Liver (tissue), 3 donors: ENCODE measurements at regions not wholly inside any gene's neighbourhood (a gene's known extent, or its start where the extent isn't known, plus 50 kb on each side); places are given as distances from the start of the nearest gene placed in this dataset.

Experiments used
- ATF3 ChIP-seq: IDR thresholded peaks from 2 replicates; pipeline ENCODE4 v1.6.1; 2016; ENCODE audit warnings: antibody characterized with exemption
- CTCF ChIP-seq: fragments of 150-350 bp; IDR thresholded peaks from 2 replicates; pipeline ENCODE4 v1.5.1; 2017; ENCODE audit warnings: improper control_type of control experiment, low read depth, low read length; ENCODE audit not compliant: missing input control
- MAX ChIP-seq: IDR thresholded peaks from 2 replicates; pipeline ENCODE4 v1.6.1; 2016; ENCODE audit warnings: antibody characterized with exemption
- SP1 ChIP-seq: IDR thresholded peaks from 2 replicates; pipeline ENCODE4 v1.6.1; 2018; ENCODE audit warnings: antibody characterized with exemption, mild to moderate bottlenecking
- donor health status: healthy.
- donor health status: healthy.

- no peak for TF ChIP-seq CTCF
- TF ChIP-seq SP1: no peak
- no peak for TF ChIP-seq ATF3
- TF ChIP-seq MAX: no peak
These were observed 509.2 kb upstream of the SOX11 start for GRCh38 chr2:5183031-5183430.
